ENCODE measurements at regions not wholly inside any gene's neighbourhood (a gene's known extent, or its start where the extent isn't known, plus 50 kb on each side); places are given as distances from the start of the nearest gene placed in this dataset.

DNA sequence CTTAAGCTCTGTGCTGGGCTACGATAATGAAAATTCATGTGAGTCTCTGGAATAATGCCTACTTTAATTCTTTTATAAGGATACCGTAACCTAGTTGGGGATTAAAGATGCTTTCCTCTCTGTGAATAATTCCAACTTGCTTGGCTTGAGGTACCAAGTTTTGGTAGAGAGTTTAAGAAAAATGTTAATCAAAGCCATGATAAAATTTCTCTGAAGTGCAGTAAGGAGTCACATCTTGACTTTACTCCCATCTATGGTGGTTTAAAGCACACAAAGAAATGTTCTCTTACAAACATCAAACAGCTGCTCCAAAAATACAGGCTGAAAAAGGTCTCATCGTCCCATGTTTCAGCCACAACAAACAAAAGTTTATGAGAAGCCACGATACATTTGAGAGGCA lies 284.8 kb upstream of the TBX3 start:
- ATAC-seq: no peak

DNA sequence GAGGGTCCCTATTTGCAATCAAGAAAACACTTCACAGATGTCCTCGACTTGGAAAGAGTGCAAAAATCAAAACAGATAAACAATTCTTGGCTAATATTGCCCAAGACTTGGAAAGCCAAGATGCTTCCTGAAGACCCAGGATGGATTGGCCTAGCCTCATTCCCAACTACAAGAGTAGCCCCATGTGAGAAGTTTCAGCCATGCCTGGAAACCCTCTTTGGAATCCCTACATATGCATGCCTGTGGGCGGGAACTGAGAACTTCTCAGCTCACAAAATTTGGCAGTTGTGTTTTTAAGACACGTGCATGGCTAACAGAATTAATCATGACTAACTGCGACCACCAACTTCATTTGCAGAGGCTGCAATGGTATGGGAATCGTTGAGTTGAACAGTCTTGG lies 283.2 kb upstream of the TBX3 start:
- no peak for TF ChIP-seq ZNF565 (CRISPR knock-in tag; conservative IDR thresholded peaks at IDR 0.05; ENCODE audit: low read depth)
- no peak for TF ChIP-seq GLIS3 (CRISPR knock-in tag; IDR thresholded peaks at IDR 0.05)
- no peak for TF ChIP-seq ESRRG (CRISPR knock-in tag; IDR thresholded peaks at IDR 0.05)
- TF ChIP-seq TCF4 (CRISPR knock-in tag; IDR thresholded peaks at IDR 0.05; ENCODE audit: borderline replicate concordance): no peak
- no peak for TF ChIP-seq ISL1 (CRISPR knock-in tag; IDR thresholded peaks at IDR 0.05)
- TF ChIP-seq ZNF70 (CRISPR knock-in tag; IDR thresholded peaks at IDR 0.05): no peak
- no peak for TF ChIP-seq ZNF8 (CRISPR knock-in tag; IDR thresholded peaks at IDR 0.05)
- TF ChIP-seq PPARA (CRISPR knock-in tag; IDR thresholded peaks at IDR 0.05; ENCODE audit: borderline replicate concordance): no peak
- no peak for TF ChIP-seq ZFP3 (CRISPR knock-in tag; IDR thresholded peaks at IDR 0.05)
- no peak for TF ChIP-seq TOX (CRISPR knock-in tag; IDR thresholded peaks at IDR 0.05; ENCODE audit: borderline replicate concordance)
- no peak for TF ChIP-seq ZFP30 (CRISPR knock-in tag; IDR thresholded peaks at IDR 0.05)
- TF ChIP-seq, protein P1, sequence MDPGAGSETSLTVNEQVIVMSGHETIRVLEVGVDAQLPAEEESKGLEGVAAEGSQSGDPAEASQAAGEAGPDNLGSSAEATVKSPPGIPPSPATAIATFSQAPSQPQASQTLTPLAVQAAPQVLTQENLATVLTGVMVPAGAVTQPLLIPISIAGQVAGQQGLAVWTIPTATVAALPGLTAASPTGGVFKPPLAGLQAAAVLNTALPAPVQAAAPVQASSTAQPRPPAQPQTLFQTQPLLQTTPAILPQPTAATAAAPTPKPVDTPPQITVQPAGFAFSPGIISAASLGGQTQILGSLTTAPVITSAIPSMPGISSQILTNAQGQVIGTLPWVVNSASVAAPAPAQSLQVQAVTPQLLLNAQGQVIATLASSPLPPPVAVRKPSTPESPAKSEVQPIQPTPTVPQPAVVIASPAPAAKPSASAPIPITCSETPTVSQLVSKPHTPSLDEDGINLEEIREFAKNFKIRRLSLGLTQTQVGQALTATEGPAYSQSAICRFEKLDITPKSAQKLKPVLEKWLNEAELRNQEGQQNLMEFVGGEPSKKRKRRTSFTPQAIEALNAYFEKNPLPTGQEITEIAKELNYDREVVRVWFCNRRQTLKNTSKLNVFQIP (CRISPR knock-in tag; IDR thresholded peaks at IDR 0.05; ENCODE audit: borderline replicate concordance, low read depth): no peak
- TF ChIP-seq ZC3H10 (CRISPR knock-in tag; IDR thresholded peaks at IDR 0.05): no peak
- TF ChIP-seq CSDC2 (CRISPR knock-in tag; IDR thresholded peaks at IDR 0.05): no peak
- TF ChIP-seq RARB (CRISPR knock-in tag; IDR thresholded peaks at IDR 0.05): no peak
- TF ChIP-seq ARNTL (CRISPR knock-in tag; IDR thresholded peaks at IDR 0.05; ENCODE audit: borderline replicate concordance, low read depth): no peak
- no peak for TF ChIP-seq SNAI2 (CRISPR knock-in tag; IDR thresholded peaks at IDR 0.05)
- TF ChIP-seq, protein P2, sequence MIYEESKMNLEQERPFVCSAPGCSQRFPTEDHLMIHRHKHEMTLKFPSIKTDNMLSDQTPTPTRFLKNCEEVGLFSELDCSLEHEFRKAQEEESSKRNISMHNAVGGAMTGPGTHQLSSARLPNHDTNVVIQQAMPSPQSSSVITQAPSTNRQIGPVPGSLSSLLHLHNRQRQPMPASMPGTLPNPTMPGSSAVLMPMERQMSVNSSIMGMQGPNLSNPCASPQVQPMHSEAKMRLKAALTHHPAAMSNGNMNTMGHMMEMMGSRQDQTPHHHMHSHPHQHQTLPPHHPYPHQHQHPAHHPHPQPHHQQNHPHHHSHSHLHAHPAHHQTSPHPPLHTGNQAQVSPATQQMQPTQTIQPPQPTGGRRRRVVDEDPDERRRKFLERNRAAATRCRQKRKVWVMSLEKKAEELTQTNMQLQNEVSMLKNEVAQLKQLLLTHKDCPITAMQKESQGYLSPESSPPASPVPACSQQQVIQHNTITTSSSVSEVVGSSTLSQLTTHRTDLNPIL (CRISPR knock-in tag; IDR thresholded peaks at IDR 0.05; ENCODE audit: low read depth): no peak
- TF ChIP-seq, protein P3, sequence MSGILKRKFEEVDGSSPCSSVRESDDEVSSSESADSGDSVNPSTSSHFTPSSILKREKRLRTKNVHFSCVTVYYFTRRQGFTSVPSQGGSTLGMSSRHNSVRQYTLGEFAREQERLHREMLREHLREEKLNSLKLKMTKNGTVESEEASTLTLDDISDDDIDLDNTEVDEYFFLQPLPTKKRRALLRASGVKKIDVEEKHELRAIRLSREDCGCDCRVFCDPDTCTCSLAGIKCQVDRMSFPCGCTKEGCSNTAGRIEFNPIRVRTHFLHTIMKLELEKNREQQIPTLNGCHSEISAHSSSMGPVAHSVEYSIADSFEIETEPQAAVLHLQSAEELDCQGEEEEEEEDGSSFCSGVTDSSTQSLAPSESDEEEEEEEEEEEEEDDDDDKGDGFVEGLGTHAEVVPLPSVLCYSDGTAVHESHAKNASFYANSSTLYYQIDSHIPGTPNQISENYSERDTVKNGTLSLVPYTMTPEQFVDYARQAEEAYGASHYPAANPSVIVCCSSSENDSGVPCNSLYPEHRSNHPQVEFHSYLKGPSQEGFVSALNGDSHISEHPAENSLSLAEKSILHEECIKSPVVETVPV (CRISPR knock-in tag; IDR thresholded peaks at IDR 0.05): no peak
- no peak for ATAC-seq

More for the DNA sequence above, 284.8 kb upstream of the TBX3 start:
- TF ChIP-seq BACH2 (CRISPR knock-in tag; IDR thresholded peaks at IDR 0.05; ENCODE audit: borderline replicate concordance) (no peak), ZNF565 (CRISPR knock-in tag; conservative IDR thresholded peaks at IDR 0.05; ENCODE audit: low read depth) (no peak), ZNF8 (CRISPR knock-in tag; IDR thresholded peaks at IDR 0.05) (no peak), ZC3H10 (CRISPR knock-in tag; IDR thresholded peaks at IDR 0.05) (no peak), ARNTL (CRISPR knock-in tag; IDR thresholded peaks at IDR 0.05; ENCODE audit: borderline replicate concordance, low read depth) (no peak)
- TF ChIP-seq, protein P1 (CRISPR knock-in tag; IDR thresholded peaks at IDR 0.05; ENCODE audit: borderline replicate concordance, low read depth): no peak
- TF ChIP-seq, protein P3 (CRISPR knock-in tag; IDR thresholded peaks at IDR 0.05): no peak
- TF ChIP-seq, protein P2 (CRISPR knock-in tag; IDR thresholded peaks at IDR 0.05; ENCODE audit: low read depth): no peak

DNA sequence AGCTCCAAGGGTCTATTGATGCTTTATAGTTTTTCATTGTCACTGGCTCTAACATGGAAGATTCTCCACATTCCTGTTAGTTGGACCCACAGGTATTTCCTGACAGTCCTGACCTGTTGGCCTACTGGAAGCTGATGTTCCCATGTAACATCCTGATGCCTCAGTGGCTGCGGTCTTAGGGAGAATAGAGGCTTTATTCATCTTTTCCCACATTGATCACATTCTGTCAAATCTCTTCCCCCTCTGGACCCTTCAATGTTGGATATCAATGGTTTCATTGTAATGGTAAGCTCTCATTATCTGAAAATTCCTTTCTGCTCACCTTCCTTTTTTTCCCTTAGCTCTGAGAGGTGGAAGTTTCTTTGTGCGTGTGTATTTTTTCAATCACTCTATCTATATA lies 280.9 kb upstream of the TBX3 start:
- TF ChIP-seq, protein P4, sequence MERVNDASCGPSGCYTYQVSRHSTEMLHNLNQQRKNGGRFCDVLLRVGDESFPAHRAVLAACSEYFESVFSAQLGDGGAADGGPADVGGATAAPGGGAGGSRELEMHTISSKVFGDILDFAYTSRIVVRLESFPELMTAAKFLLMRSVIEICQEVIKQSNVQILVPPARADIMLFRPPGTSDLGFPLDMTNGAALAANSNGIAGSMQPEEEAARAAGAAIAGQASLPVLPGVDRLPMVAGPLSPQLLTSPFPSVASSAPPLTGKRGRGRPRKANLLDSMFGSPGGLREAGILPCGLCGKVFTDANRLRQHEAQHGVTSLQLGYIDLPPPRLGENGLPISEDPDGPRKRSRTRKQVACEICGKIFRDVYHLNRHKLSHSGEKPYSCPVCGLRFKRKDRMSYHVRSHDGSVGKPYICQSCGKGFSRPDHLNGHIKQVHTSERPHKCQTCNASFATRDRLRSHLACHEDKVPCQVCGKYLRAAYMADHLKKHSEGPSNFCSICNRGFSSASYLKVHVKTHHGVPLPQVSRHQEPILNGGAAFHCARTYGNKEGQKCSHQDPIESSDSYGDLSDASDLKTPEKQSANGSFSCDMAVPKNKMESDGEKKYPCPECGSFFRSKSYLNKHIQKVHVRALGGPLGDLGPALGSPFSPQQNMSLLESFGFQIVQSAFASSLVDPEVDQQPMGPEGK (CRISPR knock-in tag; IDR thresholded peaks at IDR 0.05; ENCODE audit: borderline replicate concordance): no peak
- TF ChIP-seq TOX (CRISPR knock-in tag; IDR thresholded peaks at IDR 0.05; ENCODE audit: borderline replicate concordance): no peak
- no peak for TF ChIP-seq ZFP30 (CRISPR knock-in tag; IDR thresholded peaks at IDR 0.05)
- TF ChIP-seq ZNF565 (CRISPR knock-in tag; conservative IDR thresholded peaks at IDR 0.05; ENCODE audit: low read depth): no peak
- TF ChIP-seq, protein P1 (CRISPR knock-in tag; IDR thresholded peaks at IDR 0.05; ENCODE audit: borderline replicate concordance, low read depth): no peak
- TF ChIP-seq ZNF70 (CRISPR knock-in tag; IDR thresholded peaks at IDR 0.05): no peak
- no peak for ATAC-seq
